T-helper 2 cell (primary cell): ENCODE measurements at regions not wholly inside any gene's neighbourhood (a gene's known extent, or its start where the extent isn't known, plus 50 kb on each side); places are given as distances from the start of the nearest gene placed in this dataset.

ENCODE experiments used
- DNase-seq, 5 experiments: peaks; one replicate each; pipeline versions ENCODE4 v3.0.0 to v3.0.0-alpha.2; 2012 to 2022

- DNase-seq = no peak
These were observed 202.7 kb downstream of the MTX2 start for GRCh38 chr2:176471949-176472348.

DNA sequence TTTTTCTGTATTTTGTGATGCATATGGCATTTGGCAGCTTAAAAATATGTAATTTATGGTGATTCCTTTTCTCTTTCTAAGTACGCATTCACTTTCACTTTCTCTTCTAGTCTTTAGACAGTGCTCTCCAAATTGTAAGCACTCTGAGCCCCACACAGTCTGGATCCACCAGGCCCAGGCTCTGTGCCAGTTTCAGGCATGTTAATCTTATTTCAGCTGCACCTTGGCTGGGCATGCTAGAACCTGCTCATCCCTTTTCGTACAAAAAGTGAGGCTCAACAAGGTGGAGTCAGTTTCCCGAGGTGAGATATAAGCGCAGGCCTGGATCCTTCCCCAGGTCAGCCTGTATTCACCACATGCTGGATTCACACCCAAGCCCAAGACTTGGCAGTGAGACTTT, 203.9 kb downstream of the MTX2 start:
- peak in 1 of 5 experiments; percentile 41 for DNase-seq

DNA sequence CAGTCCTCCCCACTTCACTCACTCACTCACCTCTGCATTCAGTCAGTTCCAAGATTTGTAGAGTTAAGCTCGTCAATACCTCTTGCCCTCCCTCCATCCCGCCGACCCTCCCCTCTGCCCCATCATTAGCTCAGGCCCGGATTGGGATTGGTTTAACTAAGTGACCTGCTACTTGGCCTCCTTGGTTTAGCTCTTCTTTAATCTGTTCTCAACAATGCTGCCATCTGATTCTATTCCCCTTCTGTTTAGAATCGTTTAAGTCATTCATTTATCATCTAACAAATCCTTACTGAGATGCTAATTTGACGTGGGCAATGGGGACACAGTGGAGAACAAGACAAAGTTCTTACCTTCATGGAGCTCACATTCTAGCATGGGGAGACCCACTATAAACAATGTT, 204.6 kb downstream of the MTX2 start:
- DNase-seq = no peak

GRCh38 chr2:176477336-176477735, 208.1 kb downstream of the MTX2 start:
- DNase-seq = no peak

DNA sequence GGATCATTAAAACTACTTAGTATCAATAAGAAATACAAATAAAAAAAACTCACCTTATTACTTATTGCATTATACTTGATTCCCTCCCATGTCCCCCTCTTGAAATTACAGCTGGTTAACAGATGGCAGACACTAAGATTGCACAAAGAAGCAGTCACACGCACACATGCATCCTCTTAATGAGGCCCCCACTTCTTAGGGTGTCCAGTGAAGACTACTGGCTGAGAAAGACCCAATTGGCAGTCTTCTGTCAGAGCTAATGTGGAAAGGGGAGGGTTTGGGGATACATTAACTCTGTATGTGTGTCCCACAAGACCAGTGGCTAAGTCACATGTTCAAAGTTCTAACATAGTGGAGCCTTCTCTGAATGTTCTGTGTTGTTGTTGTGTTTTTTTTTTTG, 210.7 kb downstream of the MTX2 start:
- no peak for DNase-seq

- no peak for DNase-seq
These were observed 212.9 kb downstream of the MTX2 start for GRCh38 chr2:176482107-176482506.

GRCh38 chr2:176483476-176483875, 214.2 kb downstream of the MTX2 start:
- DNase-seq = no peak

DNA sequence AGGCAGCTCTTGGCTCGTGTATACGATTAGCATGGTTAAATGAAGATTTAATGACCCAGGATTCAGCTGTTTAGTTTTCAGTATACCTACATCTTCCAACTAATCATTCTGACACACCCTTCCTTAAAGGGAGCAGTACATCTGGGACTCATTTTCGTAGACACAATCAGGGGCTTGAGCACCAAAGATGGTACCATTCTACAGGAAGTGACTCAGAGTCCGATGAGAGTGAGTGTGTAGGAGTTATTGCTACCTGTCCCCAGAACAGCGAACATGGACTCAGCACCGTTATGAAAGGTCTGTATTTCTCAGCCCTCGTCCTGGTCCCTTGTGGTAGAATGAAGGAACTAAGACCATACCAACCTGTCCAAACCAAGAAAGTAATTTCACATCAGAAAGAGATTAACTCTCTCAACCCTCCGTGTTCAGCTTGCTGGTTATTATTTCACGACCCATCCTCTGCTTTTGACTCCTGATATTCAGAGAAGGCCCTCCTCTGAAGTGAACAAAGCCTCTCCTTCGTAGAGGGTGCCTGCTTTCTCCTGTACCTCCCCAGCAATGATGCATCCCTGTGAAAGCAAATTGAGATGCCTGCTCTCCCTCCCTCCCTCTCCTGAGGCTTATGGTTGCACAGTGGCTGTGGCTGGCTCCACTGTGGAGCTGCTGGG, 214.8 kb downstream of the MTX2 start:
- no peak for DNase-seq

DNA sequence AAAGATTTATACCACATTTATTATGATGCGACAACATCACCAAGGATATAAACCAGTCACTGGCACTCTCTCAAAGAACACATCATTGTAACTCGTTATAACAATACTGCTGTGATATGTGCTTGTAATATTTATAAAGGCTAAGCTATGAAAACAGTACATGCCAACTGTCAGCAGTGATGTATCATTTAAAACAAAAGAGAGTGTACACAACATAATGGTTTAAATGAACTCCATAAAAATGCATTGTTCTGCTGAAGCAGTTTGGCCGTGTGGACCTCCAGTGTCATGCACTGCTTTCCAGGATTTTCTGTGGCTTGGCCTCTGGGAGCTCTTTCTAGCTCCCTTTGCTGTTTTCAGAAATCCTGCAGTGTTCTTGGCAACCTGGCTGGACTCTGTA, 215.6 kb downstream of the MTX2 start:
- DNase-seq = no peak

GRCh38 chr2:176488431-176488830, 219.2 kb downstream of the MTX2 start:
- no peak for DNase-seq

GRCh38 chr2:176490061-176490861, 221.0 kb downstream of the MTX2 start:
- DNase-seq = no peak

DNA sequence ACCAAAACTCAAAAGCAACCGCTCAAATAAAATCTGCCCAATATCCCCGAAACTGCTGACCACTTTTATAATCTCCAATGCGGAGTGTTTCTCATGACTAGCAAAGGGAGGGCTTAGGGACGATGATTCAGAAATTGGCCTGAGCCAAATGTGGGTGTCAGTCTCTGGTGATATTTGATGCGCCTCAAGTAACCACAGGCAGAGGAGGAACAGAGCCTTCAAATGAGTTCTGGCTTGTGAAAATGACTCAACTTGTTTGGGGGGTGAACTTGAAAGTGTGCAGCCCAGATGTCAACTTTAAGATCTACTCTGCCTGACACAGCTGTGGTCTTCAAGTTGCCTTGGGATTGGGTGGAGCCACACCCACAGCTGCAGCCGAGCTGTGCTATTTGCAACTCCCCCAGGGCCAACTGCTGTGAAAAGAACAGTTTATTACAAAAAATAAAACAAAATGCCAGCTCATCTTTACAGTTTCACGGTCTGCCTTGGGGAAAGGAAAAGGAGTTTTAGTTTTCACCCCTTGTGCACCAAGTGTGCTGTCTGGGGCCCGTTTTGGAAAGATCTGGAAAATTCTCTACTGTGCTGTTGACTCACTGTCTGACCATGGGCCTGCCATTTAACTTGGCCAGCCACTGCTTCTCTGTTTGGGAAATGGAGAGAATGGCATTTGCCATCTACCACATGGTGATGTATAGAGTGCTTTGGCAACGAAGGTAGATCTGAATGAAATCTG, 222.1 kb downstream of the MTX2 start:
- DNase-seq = peak in 2 of 5 experiments; percentile 28 to 75

- DNase-seq = no peak
These were observed 223.3 kb downstream of the MTX2 start for GRCh38 chr2:176492583-176492982.

DNA sequence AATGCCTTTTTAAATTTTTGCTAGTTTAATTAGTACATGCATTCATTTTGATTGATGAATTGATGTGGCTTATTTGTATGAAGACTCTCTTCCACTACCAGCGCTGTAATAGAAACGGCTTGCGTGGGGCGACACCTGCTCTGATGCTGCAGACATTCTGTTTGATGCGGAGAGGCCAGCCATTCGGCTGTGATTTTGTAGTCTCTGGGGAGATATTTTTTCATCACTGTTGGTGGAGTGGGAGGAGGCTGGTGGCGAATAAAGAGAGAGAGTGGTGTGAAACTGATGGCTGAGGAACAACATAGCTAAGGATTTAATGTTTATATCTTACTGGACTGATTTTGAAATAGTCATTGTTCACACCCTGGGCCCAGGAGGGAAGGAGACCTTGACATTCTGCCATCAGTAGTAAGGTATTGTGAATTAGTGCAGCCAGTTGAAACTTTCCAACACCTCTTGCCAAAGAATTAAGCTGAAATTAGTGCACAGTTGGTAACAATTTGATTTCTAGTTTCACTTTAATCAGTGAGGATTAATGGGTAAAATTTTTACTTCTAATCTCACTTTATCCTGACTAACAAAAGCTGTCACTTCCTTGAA, 224.1 kb downstream of the MTX2 start:
- no peak for DNase-seq

GRCh38 chr2:176493909-176494308, 224.7 kb downstream of the MTX2 start:
- DNase-seq = no peak

GRCh38 chr2:176494949-176495353, 225.7 kb downstream of the MTX2 start:
- DNase-seq = peak in 1 of 5 experiments; percentile 18

DNA sequence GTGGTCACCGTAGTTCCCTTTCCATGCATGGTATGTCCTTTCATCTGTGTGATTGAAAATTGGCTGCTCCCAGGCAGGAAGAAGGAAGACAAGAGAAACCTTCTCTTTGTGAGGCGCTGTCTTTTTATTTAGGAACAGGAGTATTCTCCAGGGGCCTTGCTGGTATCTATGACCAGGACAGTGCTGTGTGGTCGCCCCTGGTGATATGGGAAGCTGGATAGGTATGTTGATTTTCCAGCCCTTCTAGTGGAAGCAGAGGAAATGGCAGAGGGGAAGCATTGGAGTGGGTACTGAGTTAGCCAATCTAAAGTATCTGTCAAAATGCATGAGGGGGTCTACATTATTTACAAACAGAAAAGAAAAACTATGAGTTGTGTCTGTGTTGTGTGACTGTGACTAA, 226.6 kb downstream of the MTX2 start:
- DNase-seq = no peak

- DNase-seq = no peak
These were observed 227.5 kb downstream of the MTX2 start for GRCh38 chr2:176496761-176497160.

DNA sequence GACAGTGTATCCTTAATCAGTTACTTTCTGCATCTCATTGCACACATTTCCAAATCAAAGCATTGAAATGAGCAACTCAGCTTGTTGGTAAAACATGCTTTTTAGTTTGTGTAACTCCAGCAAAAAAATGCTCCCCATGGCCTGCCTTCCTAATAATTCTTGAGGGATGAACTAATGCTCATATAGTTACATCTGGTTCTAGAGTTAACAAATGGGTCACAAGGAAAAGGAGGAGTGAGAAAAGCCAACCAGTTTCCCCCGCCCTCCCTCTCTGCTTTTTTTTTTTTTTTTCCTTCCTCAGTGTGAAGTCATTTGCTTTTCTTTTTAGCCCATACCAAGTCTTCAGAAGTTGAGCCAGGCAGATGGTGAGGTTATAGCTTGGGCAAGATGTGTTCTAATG, 231.7 kb downstream of the MTX2 start:
- DNase-seq = no peak

DNA sequence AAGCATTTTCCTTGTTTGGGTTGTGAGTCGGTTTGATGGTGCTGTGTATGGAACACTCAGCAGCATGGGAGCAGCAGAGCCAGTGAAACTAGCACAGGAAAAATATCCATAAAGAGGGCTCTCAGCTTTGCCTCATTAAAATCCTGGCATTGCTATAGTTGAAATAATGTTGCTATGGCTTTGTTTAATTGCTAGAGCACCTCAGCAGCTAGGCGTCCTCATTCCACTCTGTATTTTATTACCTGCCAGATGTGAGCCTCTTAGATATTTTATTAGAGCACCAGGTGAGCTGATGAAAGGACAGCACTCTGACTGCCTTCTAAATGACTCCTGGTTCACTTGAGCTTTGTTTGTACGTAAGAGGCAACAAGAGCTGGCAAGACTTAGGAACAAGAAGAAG, 232.4 kb downstream of the MTX2 start:
- no peak for DNase-seq

GRCh38 chr2:176502619-176503018, 233.4 kb downstream of the MTX2 start:
- no peak for DNase-seq

GRCh38 chr2:176503776-176504175, 234.5 kb downstream of the MTX2 start:
- DNase-seq = no peak

DNA sequence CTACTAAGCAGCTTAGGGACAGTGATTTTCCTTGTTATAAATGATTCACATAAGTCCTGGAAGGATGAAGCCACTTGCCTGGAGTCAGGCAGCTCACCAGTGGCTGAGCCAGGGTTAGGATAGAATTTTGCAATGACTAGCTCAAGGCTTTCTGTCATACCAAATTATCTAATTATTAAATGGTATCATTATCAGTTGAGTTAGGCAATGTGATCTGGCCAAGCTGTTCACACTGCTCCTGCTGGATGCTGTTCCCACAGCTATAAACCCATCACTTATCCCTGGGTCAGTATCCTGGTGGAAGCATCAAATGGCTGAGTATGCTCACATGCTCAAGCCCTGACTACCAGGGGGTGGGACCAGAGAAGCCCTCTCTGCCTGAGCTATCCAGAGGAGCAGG, 235.2 kb downstream of the MTX2 start:
- no peak for DNase-seq
